Chondrocyte (in vitro differentiated cells): ENCODE measurements at regions not wholly inside any gene's neighbourhood (a gene's known extent, or its start where the extent isn't known, plus 50 kb on each side); places are given as distances from the start of the nearest gene placed in this dataset.
"Not testable (repeated sequence)": the region's sequence is repeated elsewhere in the genome, so short reads cannot be mapped to it uniquely, and the experiment has no call there.

Source experiments
- DNase-seq: peaks from one replicate; pipeline ENCODE4 v3.0.0; 2021; ENCODE audit warnings: mixed read lengths, low spot score
- H3K27ac Mint-ChIP-seq: one replicate; pipeline ENCODE4 v1.8.0; 2021; ENCODE audit warnings: mild to moderate bottlenecking, moderate library complexity, mixed read lengths; ENCODE audit not compliant: unreplicated experiment
- H3K27me3 Mint-ChIP-seq: 2 replicates; pipeline ENCODE4 v1.8.0; 2021; ENCODE audit warnings: low read depth, mixed read lengths
- H3K36me3 Mint-ChIP-seq: 2 replicates; pipeline ENCODE4 v1.8.0; 2021; ENCODE audit warnings: low read depth, mixed read lengths
- H3K4me1 Mint-ChIP-seq: 2 replicates; pipeline ENCODE4 v1.8.0; 2021; ENCODE audit warnings: low read depth, mild to moderate bottlenecking, mixed read lengths
- H3K4me3 Mint-ChIP-seq: one replicate; pipeline ENCODE4 v1.8.0; 2021; ENCODE audit warnings: mild to moderate bottlenecking, moderate library complexity, mixed read lengths; ENCODE audit not compliant: unreplicated experiment
- H3K9me3 Mint-ChIP-seq: 2 replicates; pipeline ENCODE4 v1.8.0; 2021; ENCODE audit warnings: low read depth, mixed read lengths
- TF ChIP-seq, protein P1 (sequence below): fragments of 200-600 bp; sonication (generic); IDR thresholded peaks from 2 replicates; pipeline ENCODE4 v1.5.0; 2021; ENCODE audit warnings: antibody characterized with exemption, mild to moderate bottlenecking, moderate library complexity

DNA sequence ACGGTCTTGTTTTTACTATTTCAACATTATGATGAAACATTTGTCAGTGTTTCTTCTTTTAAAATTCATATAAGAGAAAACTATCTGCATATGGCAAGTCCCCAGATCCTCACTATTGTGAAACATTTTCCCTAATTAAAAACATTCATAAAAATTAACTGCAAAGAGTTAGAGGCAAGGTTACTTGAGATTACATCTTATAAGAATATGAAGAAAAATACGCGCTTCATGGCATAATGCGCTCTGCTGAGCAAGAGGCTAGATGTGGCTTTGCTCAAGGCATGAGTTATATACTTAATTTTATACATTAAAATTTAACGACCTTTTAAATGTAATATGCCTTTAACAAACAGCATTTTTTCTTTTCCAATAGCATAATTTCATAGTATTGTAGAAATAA lies 166.4 kb upstream of the RPRM start:
- H3K36me3 Mint-ChIP-seq: no peaks in the 10 kb centered on the region
- H3K27ac Mint-ChIP-seq: no peak overlapping the region
- TF ChIP-seq, protein P1, sequence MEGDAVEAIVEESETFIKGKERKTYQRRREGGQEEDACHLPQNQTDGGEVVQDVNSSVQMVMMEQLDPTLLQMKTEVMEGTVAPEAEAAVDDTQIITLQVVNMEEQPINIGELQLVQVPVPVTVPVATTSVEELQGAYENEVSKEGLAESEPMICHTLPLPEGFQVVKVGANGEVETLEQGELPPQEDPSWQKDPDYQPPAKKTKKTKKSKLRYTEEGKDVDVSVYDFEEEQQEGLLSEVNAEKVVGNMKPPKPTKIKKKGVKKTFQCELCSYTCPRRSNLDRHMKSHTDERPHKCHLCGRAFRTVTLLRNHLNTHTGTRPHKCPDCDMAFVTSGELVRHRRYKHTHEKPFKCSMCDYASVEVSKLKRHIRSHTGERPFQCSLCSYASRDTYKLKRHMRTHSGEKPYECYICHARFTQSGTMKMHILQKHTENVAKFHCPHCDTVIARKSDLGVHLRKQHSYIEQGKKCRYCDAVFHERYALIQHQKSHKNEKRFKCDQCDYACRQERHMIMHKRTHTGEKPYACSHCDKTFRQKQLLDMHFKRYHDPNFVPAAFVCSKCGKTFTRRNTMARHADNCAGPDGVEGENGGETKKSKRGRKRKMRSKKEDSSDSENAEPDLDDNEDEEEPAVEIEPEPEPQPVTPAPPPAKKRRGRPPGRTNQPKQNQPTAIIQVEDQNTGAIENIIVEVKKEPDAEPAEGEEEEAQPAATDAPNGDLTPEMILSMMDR: no peak
- no peaks in the 10 kb centered on the region for H3K27me3 Mint-ChIP-seq
- peaks cover 11% of the 10 kb centered on the region for H3K9me3 Mint-ChIP-seq
- H3K4me1 Mint-ChIP-seq: no peaks in the 10 kb centered on the region
- no peak for DNase-seq
- no peak overlapping the region for H3K4me3 Mint-ChIP-seq

DNA sequence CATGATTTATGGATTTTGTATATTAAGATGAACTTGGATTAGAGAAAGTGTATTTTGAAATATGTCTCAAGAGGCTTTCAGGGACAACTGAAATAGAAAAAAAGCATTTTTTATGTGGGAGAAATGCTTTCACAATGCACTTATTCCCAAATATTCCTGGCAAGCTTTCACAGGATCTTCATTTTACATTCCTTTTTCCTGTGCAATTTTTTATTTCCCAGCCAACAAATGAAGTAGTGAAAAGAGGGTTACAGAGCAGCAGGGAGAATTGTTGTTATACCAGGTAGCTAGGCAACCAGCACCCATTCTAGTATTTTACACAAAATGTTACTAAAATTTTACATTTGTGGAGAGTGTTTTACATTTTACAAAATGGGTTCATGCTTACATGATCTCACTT lies 167.0 kb upstream of the RPRM start:
- Mint-ChIP-seq H3K36me3 (no peaks in the 10 kb centered on the region), H3K4me3 (no peak overlapping the region), H3K27ac (no peak overlapping the region), H3K4me1 (no peaks in the 10 kb centered on the region), H3K9me3 (peaks cover 11% of the 10 kb centered on the region), H3K27me3 (no peaks in the 10 kb centered on the region)
- DNase-seq: no peak
- TF ChIP-seq, protein P1: no peak

DNA sequence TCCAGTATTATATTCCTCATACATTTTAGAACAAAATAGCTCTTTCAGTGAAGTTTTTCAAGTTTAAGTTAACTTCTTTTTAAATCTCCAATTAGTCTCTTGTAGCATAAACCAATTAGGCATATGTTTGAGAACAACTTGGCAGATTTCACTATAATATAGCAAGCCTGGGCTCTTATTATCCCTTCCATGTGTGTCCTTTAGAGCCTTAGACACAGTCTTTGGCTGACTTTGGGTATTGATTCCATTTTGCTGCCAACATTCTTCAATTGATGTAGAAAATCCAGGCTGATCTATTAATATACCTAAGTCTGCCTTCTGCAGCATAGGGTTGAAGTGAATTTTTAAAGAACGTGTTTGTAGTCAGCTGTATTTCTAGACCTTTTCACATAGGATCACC lies 179.1 kb upstream of the RPRM start:
- H3K27me3 Mint-ChIP-seq: peaks cover 2% of the 10 kb centered on the region
- no peaks in the 10 kb centered on the region for H3K4me1 Mint-ChIP-seq
- no peaks in the 10 kb centered on the region for H3K36me3 Mint-ChIP-seq
- H3K27ac Mint-ChIP-seq: no peak overlapping the region
- no peak for DNase-seq
- no peak overlapping the region for H3K4me3 Mint-ChIP-seq
- H3K9me3 Mint-ChIP-seq: peaks cover 4% of the 10 kb centered on the region
- TF ChIP-seq, protein P1: no peak

DNA sequence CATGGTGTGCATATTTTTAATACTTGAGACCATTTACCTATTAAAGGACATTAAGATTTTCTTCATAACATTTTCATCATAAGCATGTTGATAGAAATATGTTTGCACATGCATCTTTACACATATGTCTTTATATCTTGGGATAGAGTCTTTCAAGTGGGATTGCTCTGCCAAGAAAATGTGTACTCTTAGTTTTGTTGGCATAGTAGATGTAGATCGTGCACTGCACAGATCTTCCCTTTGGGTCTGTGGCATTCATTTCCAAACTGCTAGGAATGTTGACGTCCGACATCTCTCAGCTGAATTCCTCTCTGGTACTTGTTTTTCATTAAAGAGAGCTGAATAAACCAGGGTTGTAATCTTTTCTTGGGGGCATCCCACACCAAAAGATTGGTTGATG lies 183.2 kb upstream of the RPRM start:
- H3K9me3 Mint-ChIP-seq: peaks cover 17% of the 10 kb centered on the region
- H3K36me3 Mint-ChIP-seq: no peaks in the 10 kb centered on the region

DNA sequence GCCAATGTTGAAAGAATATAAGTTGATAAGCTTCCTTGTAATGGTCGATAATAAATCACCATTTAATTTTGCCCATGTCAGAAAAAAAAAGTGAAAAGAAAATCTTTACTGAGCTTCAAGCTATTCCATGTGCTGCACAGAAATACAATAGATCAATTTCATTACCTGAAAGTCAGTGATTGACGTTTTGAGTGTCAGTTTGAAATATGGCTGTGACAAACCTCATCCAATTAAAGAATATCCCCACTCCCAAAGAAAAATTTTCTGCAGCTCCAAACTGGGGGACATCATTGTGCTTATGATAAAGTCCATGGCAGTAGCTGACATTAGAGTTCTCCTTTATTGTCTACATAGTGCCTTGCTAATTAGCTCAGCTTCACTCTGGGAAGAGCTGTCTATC lies 184.8 kb upstream of the RPRM start:
- Mint-ChIP-seq H3K27ac (no peak overlapping the region), H3K36me3 (no peaks in the 10 kb centered on the region), H3K4me3 (no peak overlapping the region), H3K9me3 (peaks cover 24% of the 10 kb centered on the region), H3K27me3 (no peaks in the 10 kb centered on the region), H3K4me1 (no peaks in the 10 kb centered on the region)
- TF ChIP-seq, protein P1: no peak
- DNase-seq: no peak

More for the DNA sequence above, 183.2 kb upstream of the RPRM start:
- TF ChIP-seq, protein P1: no peak
- Mint-ChIP-seq H3K4me3 (no peak overlapping the region), H3K27ac (no peak overlapping the region), H3K4me1 (no peaks in the 10 kb centered on the region), H3K27me3 (no peaks in the 10 kb centered on the region)
- DNase-seq: no peak

DNA sequence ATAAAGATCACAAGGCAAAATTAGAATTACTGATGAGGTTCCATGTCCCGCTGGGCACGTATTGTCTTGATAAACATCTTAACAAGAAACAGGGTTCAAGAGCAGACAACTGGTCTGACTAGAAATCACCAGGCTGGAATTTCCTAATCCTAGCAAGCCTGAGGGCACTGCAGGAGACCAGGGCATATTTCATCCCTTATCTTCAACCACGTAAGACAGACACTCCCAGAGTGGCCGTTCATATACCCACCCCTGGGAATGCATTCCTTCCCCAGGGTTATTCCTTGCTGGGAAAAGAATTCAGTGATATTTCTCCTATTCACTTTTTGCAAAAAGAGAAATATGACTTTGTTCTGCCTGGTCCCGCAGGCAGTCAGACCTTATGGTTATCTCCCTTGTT lies 185.4 kb upstream of the RPRM start:
- H3K36me3 Mint-ChIP-seq, H3K27me3 Mint-ChIP-seq, H3K4me3 Mint-ChIP-seq, H3K27ac Mint-ChIP-seq, DNase-seq, H3K4me1 Mint-ChIP-seq: not testable (repeated sequence)
- H3K9me3 Mint-ChIP-seq: peaks cover 26% of the 10 kb centered on the region
